Psoas muscle (tissue), 7 donors: ENCODE measurements at regions not wholly inside any gene's neighbourhood (a gene's known extent, or its start where the extent isn't known, plus 50 kb on each side); places are given as distances from the start of the nearest gene placed in this dataset.

Experiments
- ATAC-seq, 4 donors: fragments of 200-7000 bp; cut with Tn5 transposase; one replicate each; pipeline ENCODE4 v1.9.1; 2020; ENCODE audit warnings: moderate library complexity in 3 of 4, mild to moderate bottlenecking in 2 of 4
- DNase-seq, 2 donors: peaks; one replicate each; pipeline ENCODE4 v3.0.0-alpha.2; 2020
- H3K27ac ChIP-seq: fragments of 200-600 bp; one replicate; pipeline ENCODE4 v1.8.0; 2022
- H3K27me3 ChIP-seq, 3 donors: fragments of 200-600 bp in 1 of 3; one replicate each; pipeline versions ENCODE4 v1.6.1 to v1.8.0; 2013 to 2022; ENCODE audit warnings: low read length in 2 of 3, mild to moderate bottlenecking in 2 of 3, moderate library complexity in 1 of 3; ENCODE audit not compliant: insufficient read depth in 3 of 3
- H3K36me3 ChIP-seq, 2 donors: fragments of 200-600 bp in 1 of 2; one replicate each; pipeline versions ENCODE4 v1.6.1 to v1.8.0; 2013 to 2022; ENCODE audit warnings: low read depth in 1 of 2, mild to moderate bottlenecking in 1 of 2, moderate library complexity in 1 of 2; ENCODE audit not compliant: insufficient read depth in 1 of 2
- H3K4me1 ChIP-seq: fragments of 200-600 bp; one replicate; pipeline ENCODE4 v1.8.0; 2022
- H3K4me3 ChIP-seq: fragments of 200-600 bp; one replicate; pipeline ENCODE4 v1.8.0; 2022; ENCODE audit warnings: mild to moderate bottlenecking
- H3K9me3 ChIP-seq: fragments of 200-600 bp; one replicate; pipeline ENCODE4 v1.8.0; 2022
- CTCF ChIP-seq: fragments of 200-600 bp; IDR thresholded peaks from one replicate; pipeline ENCODE4 v1.8.0; 2022; ENCODE audit warnings: antibody characterized with exemption
- WGBS, 3 donors: extraction: QIAGEN DNeasy Blood & Tissue Kit; methylation state at CpG; one replicate each; pipeline versions ENCODE4 v1.1.6 to v1.1.7; 2013; 5-methylcytosine and 5-hydroxymethylcytosine counted together
- intact Hi-C, 2 donors: fragments of 100-400 bp; cut with DNase I; formaldehyde crosslinking; loops; one replicate each; pipeline versions ENCODE4 v1.11.0 to v1.14.2; 2022
- donor health status: healthy with polysubstance abuse.
- donor health status: DM: no; HTN: no; CAD: no; lungs with moderate emphysema.
- donor health status: Bipolar disorder and iron deficiency.
- donor health status: healthy.
- donor health status: DM: yes; HTN: yes; CAD: no.
- donor health status: DM: no; HTN: no; CAD: no.
- donor health status: DM: yes; HTN: yes; CAD: no.

DNA sequence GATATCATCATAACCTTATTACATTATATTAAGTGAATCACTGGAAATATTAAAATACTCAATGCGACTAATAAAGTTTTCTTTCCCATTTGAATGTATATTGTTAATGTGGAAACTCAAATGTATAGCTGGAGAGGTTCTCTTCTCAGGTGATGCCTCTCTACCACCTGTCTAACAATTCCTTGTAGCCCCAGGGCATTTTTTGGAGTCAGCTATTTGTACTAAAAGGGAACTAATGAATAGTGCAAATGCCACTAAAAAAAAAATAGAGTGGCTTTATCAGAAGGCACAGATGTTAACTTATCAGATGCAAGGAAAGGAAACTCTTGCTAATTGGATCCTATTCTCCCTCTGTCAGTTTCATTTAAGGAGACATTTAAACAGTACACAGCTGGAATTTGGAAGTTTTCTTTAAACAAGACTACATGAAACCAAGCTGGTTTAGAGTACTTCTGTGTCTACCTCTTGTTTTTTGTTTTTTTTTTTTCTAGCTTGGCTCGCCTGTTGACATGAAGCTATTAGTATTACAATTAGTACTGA lies 897.0 kb upstream of the SLC35B3 start:
- ATAC-seq (no peak), DNase-seq (no peak)
- H3K4me3 ChIP-seq = no peak overlapping the region
- H3K9me3 ChIP-seq = peaks cover 9% of the 10 kb centered on the region
- TF ChIP-seq CTCF = no peak
- no peaks in the 10 kb centered on the region for H3K27me3 ChIP-seq
- H3K36me3 ChIP-seq = no peaks in the 10 kb centered on the region
- 86 to 95% (median 90%) methylated on average over 2 of the region's 2 CpGs for WGBS, 3 donors
- no peak overlapping the region for H3K27ac ChIP-seq
- intact Hi-C loops = no loop called here
- no peaks in the 10 kb centered on the region for H3K4me1 ChIP-seq

DNA sequence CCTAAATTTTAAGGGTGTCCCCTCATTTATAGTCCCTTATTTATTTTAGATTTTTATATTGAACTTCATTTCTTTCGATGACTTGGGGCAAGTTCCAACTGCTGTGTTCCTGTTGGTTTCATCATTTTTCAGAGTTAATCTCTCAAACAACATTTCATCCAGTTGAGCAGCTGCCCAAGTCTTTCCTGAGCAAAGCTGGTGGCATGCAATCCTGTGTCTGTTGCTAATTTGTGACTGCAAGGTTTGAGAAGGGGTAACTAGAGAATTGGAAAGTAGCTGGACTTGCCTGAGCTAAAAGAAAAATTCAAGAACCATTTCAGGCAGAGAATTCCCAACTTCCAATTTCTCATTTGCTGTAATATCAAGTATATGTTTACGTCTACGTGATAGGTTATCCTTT lies 881.5 kb upstream of the SLC35B3 start:
- Histone ChIP-seq H3K27me3 (no peaks in the 10 kb centered on the region), H3K27ac (no peak overlapping the region), H3K9me3 (no peaks in the 10 kb centered on the region), H3K36me3 (no peaks in the 10 kb centered on the region), H3K4me1 (peaks cover 5% of the 10 kb centered on the region), H3K4me3 (no peak overlapping the region)
- 66 to 76% (median 70%) methylated on average over 3 of the region's 3 CpGs for whole genome bisulfite sequencing, 3 donors
- ATAC-seq (no peak), DNase-seq (no peak)
- TF ChIP-seq CTCF = no peak
- intact Hi-C loops = no loop called here

DNA sequence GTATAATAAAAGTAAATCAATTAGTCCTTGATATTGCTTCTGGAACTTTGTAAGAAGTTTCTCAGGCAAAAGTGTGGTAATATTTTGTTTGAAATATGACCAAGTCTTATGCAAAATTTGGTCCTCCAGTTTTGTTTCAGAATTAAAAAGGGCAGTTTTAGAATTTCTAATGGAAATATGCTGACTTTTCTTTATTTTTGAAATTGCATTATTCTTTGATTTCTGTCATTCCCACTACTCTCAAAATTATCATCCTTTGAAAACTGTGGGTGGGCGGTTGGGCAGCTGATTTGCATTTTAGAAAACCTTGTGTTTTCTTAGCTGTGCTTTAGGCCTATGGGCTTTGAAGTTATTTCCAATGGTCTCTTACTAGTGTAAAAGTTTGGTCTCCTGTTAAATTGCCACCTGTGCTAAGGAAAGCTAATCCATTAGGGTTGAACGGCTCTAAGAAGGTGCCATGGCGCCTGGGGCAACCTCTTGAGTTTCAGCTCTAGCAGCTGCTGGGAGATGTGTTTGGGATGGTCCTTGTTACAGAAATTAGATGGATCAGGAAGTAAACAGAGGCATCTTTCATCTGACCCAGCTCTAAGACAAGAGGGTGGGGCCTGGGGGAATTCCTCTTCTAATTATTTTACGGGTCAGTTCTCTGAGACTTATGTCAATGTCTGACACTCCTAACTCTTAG lies 880.8 kb upstream of the SLC35B3 start:
- Histone ChIP-seq H3K36me3 (no peaks in the 10 kb centered on the region), H3K9me3 (no peaks in the 10 kb centered on the region), H3K27me3 (no peaks in the 10 kb centered on the region), H3K4me1 (peaks cover 5% of the 10 kb centered on the region), H3K27ac (no peak overlapping the region), H3K4me3 (no peak overlapping the region)
- DNase-seq (no peak), ATAC-seq (no peak)
- intact Hi-C loops = no loop called here
- no peak for TF ChIP-seq CTCF
- 67 to 69% (median 69%) methylated on average over 4 of the region's 4 CpGs for WGBS, 3 donors

- intact Hi-C loops = no loop called here
- Histone ChIP-seq H3K4me1 (peaks cover 4% of the 10 kb centered on the region), H3K36me3 (no peaks in the 10 kb centered on the region), H3K4me3 (no peak overlapping the region), H3K27ac (no peak overlapping the region), H3K9me3 (no peaks in the 10 kb centered on the region), H3K27me3 (no peaks in the 10 kb centered on the region)
- no peak for TF ChIP-seq CTCF
- ATAC-seq (no peak), DNase-seq (no peak)
- WGBS, 3 donors = 54 to 60% (median 55%) methylated on average over 4 of the region's 4 CpGs
These were observed 872.9 kb upstream of the SLC35B3 start for GRCh38 chr6:9308284-9308683.

- H3K36me3 ChIP-seq = no peaks in the 10 kb centered on the region
- no peaks in the 10 kb centered on the region for H3K4me1 ChIP-seq
- TF ChIP-seq CTCF = no peak
- no peaks in the 10 kb centered on the region for H3K27me3 ChIP-seq
- DNase-seq (no peak), ATAC-seq (no peak)
- intact Hi-C loops = no loop called here
- no peak overlapping the region for H3K4me3 ChIP-seq
- no peak overlapping the region for H3K27ac ChIP-seq
- H3K9me3 ChIP-seq = no peaks in the 10 kb centered on the region
- 86 to 89% (median 87%) methylated on average over 2 of the region's 2 CpGs for WGBS, 3 donors
These were observed 872.4 kb upstream of the SLC35B3 start for GRCh38 chr6:9307786-9308185.
